DMS53 treated with DMSO at 0.1 percent for 48 hours (cell line): ENCODE measurements at regions not wholly inside any gene's neighbourhood (a gene's known extent, or its start where the extent isn't known, plus 50 kb on each side); places are given as distances from the start of the nearest gene placed in this dataset.
"Not testable (repeated sequence)": the region's sequence is repeated elsewhere in the genome, so short reads cannot be mapped to it uniquely, and the experiment has no call there.

Source experiments
- DNase-seq: peaks from one replicate; lab custom pipeline; 2025; ENCODE audit not compliant: unreplicated experiment; lab: John Stamatoyannopoulos, UW

GRCh38 chr6:15906420-15907016, 222.4 kb upstream of the MYLIP start:
- no peak for DNase-seq

- no peak for DNase-seq
These were observed 223.1 kb upstream of the MYLIP start for GRCh38 chr6:15905488-15906419.

- DNase-seq = no peak
These were observed 224.1 kb upstream of the MYLIP start for GRCh38 chr6:15904651-15905376.

GRCh38 chr6:15901141-15902115, 227.5 kb upstream of the MYLIP start:
- no peak for DNase-seq

GRCh38 chr6:15898693-15899092, 230.2 kb upstream of the MYLIP start:
- no peak for DNase-seq

GRCh38 chr6:15897063-15897876, 231.6 kb upstream of the MYLIP start:
- DNase-seq = no peak

DNA sequence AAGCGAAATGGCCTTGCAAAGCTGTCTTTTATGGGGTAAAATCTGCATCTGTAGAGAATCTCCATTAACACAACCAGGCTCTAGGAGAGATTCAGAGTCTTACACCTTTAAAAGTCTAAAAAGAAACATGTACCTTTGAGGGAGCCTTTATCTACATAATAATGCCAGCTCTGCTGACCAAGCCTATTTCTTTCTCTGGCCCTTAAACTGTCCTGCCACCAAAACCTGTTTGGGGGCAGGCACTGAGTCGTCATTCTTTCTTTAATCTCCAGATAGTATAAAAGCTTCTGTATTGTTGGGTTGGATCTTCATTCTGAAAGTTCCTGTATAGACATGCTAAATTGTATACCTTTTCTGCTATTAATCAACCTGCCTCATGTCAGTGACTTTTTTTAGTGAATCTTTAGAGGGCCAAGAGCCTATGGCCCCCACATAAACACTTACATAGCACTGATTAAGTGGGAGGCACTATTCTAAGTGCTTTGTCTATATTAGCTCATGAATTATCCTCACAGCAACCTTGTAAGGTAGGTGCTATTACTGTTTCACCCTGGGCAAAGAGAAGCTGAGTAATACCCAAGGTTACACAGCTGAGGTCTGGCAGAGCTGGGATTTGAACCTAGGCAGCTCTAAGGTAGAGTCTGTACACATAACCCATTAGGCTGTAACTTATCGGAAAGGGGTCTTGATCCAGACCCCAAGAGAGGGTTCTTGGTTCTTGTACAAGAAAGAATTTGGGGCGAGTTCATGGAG, 232.3 kb upstream of the DTNBP1 start:
- DNase-seq = no peak

DNA sequence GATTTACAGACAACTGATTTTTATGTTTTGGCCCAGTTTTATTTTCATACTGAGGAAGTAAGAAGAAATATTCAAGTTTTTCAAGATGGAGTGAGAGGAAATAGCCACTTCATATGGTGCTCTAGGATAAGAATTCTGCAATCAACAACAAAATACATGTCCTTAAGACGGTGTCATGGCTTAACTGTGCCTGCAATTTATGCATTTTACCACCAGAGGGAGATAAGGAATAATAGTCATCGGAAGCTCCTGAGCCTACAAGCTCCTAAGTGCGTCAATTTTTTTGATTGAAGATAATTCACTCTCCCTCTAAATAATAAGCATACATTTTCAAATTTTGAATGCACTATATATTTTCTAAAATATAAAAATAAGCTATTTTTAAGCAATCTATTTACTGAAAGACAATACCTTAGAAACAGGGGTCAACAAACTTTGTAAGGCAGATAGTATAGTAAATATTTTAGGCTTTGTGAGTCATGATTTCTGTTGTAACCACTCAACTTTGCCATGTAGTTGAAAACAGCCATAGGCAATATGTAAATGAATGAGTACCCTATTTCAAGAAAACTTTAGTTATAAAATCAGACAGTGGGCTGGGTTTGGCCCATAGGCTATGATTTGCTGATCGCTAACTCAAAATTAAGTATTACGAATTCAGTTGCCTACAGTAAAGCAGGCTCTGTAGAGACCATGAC, 230.9 kb upstream of the DTNBP1 start:
- peak; percentile 57 for DNase-seq

- no peak for DNase-seq
These were observed 229.5 kb upstream of the DTNBP1 start for GRCh38 chr6:15892369-15892768.

- DNase-seq = no peak
These were observed 226.3 kb upstream of the DTNBP1 start for GRCh38 chr6:15888798-15889772.

DNA sequence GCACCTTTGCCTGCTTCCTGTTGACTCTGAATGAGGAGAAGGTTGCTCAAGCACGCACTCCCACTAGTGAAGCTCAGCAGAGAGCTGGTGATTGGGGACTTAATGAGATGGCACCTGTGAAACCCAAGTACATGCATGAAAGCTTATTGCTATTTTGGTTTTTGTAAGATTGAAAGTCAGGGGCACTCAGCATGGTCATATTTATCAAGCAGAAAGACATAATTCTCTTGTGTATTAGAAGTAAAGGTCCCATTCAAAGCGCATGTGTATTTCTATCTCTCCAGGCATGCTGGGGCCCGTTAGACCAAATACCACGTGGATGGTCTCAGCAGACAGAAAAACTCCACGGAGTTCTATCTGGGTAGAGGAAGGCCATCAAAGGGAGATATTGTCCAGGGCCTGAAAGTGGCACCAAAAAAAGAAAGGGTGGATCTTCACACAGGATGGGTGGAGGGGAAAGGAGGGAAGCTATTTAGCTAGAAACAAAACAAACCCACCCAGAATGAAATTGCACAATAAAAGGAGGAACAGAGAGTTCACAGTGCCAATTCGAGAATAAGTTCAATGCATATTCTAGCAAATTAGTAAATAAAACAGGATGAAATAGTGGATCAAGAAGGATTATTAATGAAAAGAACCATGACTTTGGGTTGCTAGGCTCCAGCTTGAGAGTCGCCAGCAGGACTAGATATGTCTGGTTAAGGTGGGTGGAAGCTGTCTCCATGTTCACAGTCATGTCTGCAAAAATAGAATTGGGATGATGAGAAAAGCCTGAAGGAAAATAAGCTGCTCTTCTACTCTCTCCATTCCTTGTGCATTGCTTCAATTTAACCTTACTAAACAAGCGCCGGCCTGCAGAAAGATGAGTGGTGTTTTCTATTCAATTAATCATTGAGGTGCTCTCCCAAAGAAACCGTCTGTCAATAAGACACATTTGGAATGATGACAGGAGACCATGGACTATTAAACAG, 224.9 kb upstream of the DTNBP1 start:
- DNase-seq = no peak

GRCh38 chr6:15885624-15886023, 222.8 kb upstream of the DTNBP1 start:
- DNase-seq = no peak

DNA sequence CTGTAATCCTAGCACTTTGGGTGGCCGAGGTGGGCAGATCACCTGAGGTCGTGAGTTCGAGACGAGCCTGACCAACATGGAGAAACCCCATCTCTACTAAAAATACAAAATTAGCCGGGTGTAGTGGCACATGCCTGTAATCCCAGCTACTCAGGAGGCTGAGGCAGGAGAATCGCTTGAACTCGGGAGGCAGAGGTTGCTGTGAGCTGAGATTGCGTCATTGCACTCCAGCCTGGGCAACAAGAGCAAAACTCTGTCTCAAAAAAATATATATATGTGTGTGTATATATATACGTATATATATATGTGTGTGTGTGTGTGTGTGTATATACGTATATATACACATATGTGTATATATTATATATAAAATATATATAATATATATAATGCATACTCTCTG, 220.8 kb upstream of the DTNBP1 start:
- not testable (repeated sequence) for DNase-seq

DNA sequence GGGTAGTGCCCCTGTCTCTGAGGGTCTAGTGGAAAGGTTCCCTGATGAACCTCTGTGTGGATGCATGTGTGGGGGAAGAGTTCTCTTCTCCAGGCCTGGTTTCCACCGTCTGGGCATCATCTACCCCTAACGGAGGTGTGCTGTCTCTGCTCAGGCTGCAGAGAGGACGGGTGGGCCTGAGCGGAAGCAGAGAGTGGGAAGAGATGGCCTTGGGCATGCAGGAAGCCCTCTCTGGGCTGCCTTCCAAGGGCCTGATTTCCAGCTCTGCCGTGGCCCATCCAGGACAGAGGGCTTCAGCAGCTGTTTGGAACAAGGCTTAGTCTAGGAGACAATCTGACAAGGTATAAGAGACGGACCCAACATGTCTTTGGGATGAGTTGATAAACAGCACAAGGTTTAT, 220.1 kb upstream of the DTNBP1 start:
- DNase-seq = no peak

- no peak for DNase-seq
These were observed 219.5 kb upstream of the DTNBP1 start for GRCh38 chr6:15882345-15882744.

DNA sequence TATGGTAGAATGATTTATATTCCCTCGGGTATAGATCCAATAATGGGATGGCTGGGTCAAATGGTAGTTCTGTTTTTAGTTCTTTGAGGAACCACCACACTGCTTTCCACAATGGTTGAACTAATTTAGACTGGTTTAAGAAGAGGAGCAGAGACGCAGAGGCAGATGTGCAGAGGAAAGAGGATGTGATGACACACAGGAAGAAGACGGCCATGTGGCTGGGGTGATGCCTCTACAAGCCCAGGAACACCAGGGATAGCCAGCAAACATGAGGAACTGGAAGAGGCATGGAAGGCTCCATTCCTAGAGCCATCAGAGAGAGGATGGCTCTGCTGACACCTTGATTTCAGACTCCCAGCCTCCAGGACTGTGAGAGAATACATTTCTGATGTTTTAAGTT, 218.3 kb upstream of the DTNBP1 start:
- DNase-seq = no peak
